ENCODE measurements at regions not wholly inside any gene's neighbourhood (a gene's known extent, or its start where the extent isn't known, plus 50 kb on each side); places are given as distances from the start of the nearest gene placed in this dataset.
"Not testable (repeated sequence)": the region's sequence is repeated elsewhere in the genome, so short reads cannot be mapped to it uniquely, and the experiment has no call there.

DNA sequence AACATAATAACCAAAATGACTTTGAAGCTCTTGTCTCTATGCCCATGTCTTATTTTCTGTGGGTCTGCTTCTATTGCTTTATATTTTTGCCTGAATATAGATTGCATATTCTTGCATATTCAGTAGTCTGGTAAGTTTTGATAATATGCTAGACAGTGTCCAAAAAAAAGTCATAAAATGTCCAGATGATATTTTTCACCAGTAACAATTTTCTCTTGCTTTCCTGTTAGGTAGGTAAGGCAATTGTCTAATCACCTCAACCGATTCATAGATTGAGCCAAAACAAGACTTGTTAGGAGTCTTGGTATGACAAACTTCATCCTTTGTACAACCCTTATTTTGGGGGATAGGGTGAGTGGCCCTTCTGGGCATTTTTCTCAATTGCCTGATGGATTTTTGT, 277.0 kb upstream of the NRP1 start:
- DNase-seq (ENCODE audit: low read depth in 2 of 2): no peak

DNA sequence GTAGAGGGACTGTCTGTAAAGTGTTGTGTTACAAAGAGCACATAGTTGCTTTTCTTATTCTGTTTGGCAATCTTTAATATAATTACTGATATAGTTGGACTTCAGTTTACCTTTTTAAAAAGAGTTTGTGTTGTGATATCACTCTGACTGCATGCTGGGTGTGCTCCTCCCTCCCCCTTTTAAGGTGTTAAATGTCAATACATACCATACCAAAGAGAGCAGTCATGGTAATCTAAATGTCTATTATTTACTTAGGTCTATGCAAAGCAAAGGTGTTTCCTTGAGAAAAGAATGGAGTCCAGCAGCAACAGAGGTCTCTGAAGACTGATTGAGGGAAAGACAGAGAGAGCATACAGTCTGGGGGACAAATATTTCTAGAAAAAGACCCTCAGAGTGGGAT, 275.1 kb upstream of the NRP1 start:
- DNase-seq (ENCODE audit: low read depth in 2 of 2): no peak

DNA sequence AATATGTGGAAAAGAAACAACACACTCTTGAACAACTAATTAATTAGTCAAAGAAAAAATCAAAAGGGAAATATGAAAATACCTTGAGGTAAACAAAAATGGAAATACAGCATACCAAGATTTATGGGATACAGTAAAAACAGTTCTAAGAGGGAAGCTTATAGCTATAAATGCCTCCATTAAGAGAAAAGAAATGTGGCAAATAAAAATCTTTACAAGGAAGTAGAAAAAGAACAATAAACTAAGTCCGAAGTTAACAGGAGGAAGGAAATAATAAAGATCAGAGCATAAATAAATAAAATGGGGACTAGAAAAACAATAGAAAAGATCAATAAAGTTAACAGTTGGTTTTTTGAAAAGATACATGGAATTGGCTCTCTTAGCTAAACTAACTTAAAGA, 267.8 kb upstream of the NRP1 start:
- no peak for DNase-seq (ENCODE audit: low read depth in 2 of 2)

DNA sequence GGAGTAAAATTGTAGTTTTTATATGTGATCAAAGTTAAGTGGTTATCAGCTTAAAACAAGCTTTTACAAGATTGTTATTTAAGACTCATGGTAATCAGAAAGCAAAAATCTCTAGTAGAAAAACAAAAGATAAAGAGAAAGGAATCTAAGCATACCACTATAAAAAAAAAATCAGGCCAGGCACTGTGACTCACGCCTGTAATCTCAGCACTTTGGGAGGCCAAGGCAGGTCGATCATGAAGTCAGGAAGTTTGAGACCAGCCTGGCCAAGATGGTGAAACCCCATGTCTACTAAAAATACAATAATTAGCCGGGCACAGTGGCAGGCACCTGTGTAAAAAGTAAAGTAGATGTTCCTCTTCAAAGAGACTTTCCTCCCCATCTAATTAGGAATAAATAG, 265.9 kb upstream of the NRP1 start:
- DNase-seq (ENCODE audit: low read depth in 2 of 2): no peak

DNA sequence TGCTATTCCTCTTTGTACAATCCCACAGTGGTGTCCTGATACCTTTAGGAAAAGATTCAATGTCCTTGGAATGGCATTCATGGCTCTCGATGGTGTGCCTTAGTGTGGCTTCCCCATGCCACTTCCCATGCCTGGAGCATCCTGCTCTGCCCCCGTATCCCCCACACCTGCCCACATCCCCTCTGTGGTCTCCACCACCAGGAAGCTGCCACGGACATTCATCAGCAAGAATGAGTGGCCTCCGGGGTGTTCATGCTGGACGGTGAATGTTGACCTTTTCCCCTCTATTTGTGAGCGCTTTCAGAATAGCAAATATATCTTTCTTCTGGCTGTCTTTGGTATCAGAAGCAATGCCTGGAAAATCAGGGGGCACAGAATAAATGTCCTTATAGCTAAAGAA, 262.0 kb upstream of the NRP1 start:
- DNase-seq (ENCODE audit: low read depth in 2 of 2): no peak

DNA sequence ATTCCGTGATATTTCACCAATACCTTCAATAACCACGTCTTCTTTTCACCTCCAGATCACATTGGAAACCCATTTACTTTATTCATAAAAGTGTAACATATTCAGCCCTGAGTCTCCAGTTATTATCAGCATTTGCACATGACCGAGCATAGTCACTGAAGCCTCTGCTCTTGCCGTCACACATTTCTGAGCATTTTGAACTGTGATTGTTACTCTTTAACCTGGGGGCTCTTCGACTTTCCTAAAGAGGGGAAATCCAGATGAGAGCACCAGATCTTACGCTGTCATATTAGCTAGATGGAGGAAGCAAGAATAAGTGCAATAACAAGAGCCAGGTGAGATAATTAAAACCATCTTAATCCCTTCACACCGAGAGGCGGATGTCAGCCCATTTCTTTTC, 260.0 kb upstream of the NRP1 start:
- DNase-seq (ENCODE audit: low read depth in 2 of 2): no peak

DNA sequence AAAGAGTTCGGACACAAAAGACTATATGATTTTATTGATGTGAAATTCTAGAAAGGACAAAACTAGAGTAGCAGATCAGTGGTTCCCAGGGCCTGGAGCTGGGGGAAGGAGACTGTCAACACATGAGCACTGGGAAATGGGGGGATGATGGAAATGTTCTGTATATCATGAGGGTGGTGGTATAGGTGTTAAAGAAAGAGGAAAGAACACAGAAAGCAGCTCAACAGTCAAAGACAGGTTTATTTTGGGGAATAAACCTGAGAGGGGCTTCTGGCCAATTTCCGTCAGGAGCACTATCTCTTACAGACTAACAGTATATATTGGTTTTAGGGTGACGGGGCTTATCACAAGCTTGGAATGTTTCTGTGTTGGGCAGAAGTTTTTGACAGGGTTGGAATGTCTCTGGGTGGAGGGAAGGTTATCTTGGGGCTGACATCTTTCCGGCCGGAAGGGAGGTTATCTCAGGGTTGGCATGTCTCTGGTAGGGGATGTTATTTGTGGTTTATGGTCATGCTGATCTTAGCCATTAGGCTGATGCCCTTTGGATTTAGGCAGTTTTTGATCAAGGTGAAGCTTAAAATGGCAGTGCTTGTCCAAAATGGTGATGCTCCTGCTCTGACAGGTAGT, 254.6 kb upstream of the NRP1 start:
- no peak for DNase-seq (ENCODE audit: low read depth in 2 of 2)

DNA sequence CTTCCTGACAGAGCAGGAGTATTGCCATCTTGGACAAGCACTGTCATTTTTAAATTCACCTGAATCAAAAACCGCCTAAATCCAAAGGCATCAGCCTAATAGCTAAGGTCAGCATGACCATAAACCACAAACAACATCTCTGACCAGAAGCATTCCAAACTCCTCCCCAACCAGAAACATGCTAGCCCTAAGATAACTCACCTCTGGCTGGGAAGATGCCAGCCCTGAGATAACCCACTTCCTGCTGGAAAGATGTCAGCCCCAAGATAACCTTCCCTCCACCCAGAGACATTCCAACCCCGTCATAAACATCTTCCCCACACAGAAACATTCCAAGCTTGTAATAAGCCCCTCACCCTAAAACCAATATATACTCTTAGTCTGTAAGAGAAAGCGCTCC, 250.1 kb upstream of the NRP1 start:
- DNase-seq (ENCODE audit: low read depth in 2 of 2): not testable (repeated sequence)

DNA sequence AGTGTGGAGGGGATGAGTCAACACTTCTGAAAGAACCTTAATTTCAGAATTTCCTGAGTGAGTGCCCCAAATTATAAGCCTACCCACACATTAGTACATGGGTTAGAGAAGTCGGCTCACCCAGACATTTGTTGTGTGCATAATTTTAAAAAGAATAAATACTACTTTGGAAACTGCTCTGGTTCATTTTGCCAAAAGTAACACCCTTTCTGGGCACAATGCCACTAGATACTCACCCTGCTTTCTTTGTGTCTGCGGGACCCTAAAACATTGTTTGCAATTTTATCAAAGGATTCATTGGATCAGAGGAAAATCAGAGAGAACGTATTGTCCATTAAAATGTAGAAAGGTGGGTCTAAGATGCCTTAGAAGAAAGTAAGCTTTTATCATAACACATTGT, 245.5 kb upstream of the NRP1 start:
- no peak for DNase-seq (ENCODE audit: low read depth in 2 of 2)

DNA sequence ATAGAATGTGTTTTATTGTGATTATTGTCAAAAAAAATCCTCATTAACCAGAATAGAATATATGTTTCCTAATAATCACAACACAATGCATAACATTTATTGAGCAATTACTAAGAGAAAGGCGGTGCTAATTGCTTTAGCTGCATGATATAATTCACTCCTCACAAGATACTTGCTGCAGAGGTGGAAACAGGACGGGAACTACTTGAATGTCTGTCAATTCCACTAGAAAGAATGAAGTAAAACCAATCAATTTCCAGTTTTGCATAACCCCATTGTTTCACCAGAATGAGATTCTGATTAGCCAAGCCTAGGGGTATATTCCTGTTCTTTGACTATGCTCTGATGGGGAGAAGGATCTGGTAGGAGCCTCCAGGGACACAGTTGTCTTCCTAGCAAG, 239.1 kb upstream of the NRP1 start:
- no peak for DNase-seq (ENCODE audit: low read depth in 2 of 2)

DNA sequence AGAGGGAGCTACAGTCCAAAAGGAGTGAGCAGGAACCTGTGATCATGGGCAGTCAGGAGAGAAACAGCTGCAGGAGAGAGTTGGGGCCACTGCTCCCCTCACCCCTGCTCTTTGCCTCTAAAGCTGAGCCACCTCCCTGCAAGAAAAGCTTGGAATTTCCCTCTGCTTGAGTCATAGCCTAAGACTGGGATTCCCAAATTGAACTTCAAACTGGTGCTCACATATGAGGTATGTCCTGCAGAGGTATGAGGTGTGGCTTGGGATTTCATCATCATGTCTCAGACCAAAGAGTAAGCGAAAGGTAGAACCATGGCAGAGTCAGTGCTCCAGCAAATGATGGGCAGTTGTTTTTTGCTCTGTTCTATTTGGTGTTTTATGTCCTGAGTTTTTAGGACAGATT, 237.1 kb upstream of the NRP1 start:
- DNase-seq (ENCODE audit: low read depth in 2 of 2): no peak

DNA sequence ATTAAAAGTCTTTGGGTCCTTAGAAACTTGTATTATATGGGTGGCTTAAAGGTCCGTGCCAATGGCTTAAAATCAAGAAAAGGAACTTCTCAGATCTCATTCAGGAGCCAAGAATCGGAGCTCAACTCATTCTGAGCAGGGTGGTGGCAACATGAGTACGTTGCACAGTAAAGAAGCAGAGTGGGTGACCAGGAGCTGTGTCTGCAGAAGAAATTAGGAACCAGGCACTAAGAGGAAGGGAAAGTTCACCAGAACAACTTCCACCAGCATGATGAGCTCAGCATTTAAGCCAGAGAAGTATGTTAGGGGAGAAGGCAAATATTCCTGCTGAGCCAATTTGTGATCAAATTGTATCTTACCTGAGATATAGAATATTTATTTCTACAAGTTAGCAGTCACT, 236.0 kb upstream of the NRP1 start:
- DNase-seq (ENCODE audit: low read depth in 2 of 2): no peak

DNA sequence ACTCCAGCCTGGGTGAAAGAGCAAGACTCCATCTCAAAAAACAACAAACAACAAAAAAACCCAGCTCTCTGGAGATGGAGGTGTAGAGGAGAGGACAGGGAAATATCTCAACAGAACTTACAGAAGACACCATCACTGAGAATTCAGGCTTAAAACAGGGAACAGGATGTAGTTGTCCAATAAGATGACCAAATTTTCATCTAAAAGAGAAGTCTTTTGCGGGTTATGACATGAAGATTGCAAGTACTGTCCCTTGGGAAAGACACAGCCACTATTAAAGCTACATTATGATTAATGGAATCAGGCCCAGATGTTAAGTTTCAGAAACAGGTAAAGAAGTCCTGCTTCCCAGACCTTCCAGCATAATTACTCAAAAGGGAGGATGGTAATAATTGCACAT, 235.2 kb upstream of the NRP1 start:
- DNase-seq (ENCODE audit: low read depth in 2 of 2): no peak

DNA sequence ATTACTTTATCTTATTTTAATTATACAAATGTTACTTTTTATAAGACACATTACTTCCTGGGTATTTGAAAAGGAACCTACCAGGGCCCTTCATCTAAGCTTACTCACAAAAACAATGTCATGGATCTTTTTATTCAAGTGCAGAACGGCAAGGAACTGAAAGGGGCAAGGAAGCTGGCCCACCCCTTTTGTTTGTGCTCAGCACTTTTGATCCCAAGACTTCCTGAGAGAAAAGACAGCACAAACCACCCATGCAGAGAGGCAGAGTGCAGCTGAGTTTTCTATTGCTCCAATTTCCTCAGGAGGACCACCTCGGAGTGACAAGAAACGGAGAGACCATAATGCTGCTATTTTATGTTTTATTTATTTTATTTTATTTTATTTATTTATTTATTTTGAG, 232.0 kb upstream of the NRP1 start:
- DNase-seq (ENCODE audit: low read depth in 2 of 2): no peak

DNA sequence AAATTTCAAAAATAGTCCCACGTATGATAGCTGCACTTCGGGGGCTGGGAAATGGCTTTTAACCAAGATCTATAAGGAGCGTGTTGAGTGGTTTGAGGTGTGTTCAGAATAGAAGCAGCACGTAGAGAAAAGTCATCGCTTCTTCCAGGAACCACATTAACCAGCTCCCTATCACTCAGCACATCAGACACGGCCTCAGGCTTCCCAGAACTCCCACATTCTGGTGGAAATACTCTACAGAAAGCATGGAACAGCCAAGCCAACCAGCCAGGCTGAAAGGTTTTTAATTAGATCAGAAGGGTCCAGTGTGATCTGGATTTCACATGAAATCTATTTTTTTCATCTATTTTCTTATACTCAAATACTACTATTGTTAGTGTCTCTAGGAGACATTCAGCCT, 231.5 kb upstream of the NRP1 start:
- DNase-seq (ENCODE audit: low read depth in 2 of 2): no peak

DNA sequence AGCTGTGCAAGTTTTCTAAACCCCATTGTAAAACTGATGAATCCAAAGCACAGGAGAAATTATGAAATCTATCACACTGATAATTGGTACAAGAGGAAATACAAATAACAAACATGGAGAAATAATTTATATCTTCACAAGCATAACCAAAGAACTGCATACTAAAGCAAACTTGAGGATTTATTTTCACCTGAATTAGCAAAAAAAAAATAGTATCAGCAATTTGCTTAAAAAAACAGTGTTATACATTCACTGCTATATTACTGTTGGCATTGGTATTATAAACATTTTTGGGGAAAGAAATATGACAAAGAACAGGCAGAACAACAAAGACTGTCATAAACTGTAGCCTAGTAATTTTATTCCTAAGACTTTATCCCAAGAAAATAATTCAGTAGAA, 230.8 kb upstream of the NRP1 start:
- DNase-seq (ENCODE audit: low read depth in 2 of 2): no peak

DNA sequence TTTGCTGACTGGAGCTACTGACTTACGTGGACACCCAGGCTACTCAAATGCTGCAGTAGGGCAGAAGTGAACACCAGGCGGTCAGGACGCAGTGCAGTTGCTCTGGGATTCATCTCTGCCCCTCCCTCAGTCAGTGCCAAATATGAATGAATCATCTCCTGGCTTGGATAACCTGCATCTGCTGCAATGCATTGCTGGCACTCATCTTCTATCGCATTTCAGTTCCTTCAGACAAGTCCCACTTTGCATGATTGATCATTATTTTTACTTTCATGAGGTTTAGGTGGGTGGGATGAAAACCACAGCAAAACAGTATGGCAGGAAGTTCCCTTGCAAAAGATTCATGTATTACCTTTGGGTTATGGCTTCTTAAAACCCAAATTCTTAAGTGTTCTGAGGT, 224.6 kb upstream of the NRP1 start:
- no peak for DNase-seq (ENCODE audit: low read depth in 2 of 2)

DNA sequence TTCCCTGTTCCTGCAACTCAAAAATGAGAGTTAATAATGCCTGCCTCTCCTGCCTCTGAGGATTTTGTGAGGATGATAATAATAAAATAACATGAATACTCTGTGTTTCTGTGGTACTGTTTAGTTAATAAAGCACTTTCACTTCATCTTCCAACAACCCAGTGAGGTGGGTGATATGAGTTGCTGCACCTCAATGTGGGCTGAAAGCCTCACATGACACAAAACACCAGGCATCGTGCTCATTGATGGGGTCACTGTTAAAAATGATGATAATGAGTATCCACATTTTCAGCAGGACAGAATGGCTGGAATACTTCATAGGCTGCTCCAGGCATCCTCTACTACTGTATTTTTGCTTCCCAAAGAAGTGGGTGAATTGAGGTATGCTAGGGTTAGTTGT, 222.8 kb upstream of the NRP1 start:
- DNase-seq (ENCODE audit: low read depth in 2 of 2): no peak

DNA sequence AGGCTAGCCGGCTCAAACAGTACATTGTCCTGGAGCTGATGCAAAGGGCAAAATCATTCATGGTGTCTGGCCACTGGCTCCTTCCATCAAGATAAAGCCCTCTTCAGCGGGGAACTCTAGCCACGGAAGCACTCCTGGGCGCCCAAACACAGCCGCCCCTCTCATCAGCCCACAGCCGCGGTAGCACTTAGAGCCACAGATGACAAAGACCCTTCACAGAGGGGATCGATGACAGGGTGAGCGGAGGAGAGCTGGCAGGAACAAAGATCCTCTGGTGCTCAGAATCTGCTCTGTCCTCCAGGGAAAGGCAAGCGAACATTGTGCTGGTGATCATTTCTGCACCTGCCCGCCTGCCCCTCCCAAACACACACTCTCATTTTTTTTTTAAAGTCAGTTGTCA, 222.2 kb upstream of the NRP1 start:
- DNase-seq (ENCODE audit: low read depth in 2 of 2): no peak

DNA sequence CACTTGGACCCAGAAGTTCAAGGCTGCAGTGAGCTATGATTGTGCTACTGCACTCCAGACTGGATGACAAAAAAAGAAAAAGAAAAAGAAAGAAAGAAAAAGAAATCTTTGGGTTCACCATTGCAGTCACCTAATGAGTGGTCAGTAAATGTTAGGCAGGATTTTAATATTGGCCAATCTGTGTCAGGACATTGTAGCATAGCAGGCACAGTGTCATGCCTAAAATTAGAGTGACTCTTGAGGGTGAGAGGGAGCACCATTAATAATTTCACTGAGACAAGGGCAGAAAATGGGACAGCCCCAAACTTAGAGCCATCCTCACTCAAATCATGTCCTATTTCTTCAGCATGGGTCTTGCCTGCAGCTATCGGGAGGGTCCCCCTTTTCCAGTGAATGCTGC, 221.6 kb upstream of the NRP1 start:
- no peak for DNase-seq (ENCODE audit: low read depth in 2 of 2)

DNA sequence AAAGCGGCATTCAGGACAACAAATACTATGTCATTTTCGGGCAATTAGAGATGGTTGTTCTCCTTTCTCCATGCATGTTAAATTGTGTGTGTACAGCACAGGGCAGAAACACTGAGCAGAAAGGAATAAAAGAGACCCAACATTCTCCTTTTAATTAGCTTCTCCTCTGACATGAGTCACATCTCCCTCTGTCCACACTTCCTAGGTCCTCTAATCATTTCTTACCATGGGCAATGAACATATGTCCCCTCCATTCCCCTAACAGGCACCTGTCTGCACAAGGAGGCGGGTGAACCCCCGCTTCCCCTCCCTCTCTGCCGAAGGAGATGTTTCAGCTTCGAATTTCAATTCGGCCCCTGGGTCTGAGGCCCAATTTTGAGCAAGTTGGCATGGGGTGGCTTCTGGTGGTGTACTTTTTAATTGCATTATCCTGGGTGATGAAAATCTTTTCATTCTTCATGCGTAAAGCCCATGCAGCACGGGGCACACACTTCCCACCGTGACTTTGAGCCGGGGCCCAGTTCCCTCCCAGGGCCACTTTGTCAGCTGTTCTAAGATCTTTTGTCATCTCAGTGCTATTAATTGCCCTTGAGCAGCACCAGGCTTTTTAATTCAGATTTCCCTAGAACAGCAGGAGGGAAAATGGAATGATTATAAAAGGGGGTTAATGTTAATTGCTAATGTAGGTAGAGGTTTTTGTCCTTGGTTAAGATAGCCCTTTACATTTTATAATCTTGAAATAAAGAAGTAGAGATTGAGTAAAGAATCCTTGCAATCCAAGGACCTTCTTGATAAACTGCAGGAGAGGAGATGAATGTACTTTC, 219.5 kb upstream of the NRP1 start:
- DNase-seq (ENCODE audit: low read depth in 2 of 2): no peak

DNA sequence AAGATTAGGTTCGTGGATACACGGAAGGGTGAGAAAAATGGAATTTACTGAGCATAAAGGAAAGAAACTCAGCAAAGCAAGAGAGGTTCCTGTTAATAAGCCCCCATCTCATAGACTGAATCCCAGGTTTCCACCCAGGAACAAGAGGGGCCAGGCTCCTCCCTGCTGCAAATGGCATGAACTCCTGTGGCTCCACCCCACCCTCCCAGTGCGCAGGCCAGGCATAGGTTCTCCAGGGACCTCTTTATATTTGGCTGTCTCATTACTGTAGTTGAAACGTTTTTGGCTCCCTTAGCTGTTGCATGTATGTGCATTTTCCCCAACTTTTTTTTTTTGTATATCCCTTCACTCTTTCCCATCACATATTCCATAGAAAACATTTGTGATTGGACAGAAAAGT, 217.8 kb upstream of the NRP1 start:
- DNase-seq (ENCODE audit: low read depth in 2 of 2): no peak

DNA sequence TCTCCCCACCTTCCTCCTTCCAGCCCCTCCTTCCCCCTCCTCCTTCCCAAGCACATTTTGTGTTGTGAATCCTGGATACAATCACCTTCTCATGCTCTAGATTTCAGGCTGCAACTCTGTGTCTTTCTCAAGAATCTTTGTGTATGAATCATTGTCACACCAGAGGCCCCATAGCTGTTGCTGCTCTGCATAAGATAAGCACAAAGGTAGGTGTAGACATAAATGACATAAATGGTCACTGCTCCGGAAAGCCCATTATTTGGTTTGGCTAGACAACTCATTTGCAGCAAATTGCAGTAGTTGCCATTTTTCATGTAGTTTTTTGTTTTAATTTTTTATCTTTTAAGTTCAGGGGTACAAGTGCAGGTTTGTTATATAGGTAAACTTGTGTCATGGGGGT, 216.3 kb upstream of the NRP1 start:
- no peak for DNase-seq (ENCODE audit: low read depth in 2 of 2)

DNA sequence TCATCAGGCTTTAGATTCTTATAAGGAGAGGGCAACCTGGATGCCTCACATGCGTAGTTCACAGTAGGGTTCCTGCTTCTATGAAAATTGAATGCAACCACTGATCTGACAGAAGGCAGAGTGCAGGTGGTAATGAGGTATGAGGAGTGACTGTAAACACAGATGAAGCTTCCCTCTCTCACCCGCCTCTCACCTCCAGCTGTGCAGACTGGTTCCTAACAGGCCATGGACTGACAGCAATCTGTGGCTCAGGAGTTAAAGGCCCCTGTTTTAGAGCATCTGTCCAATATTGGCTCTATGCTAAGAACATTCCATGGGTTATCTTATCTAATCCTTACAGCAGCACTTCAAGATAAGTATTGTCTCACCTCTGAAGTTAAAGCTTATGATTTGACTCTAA, 213.5 kb upstream of the NRP1 start:
- no peak for DNase-seq (ENCODE audit: low read depth in 2 of 2)

Measured in stimulated activated CD8-positive, alpha-beta memory T cell treated with anti-CD3 and anti-CD28 coated beads, Interleukin-2, amount 100 ng/mL, for 48 hours (primary cell).